HEK293T (cell line): ENCODE measurements at regions not wholly inside any gene's neighbourhood (a gene's known extent, or its start where the extent isn't known, plus 50 kb on each side); places are given as distances from the start of the nearest gene placed in this dataset.

ENCODE experiments used
- TARDBP ChIP-seq: fragments of 450-650 bp; IDR thresholded peaks from 2 replicates; pipeline ENCODE4 v1.6.1; 2016
- ZNF384 ChIP-seq: fragments of 450-650 bp; IDR thresholded peaks from 2 replicates; pipeline ENCODE4 v1.6.1; 2016

- no peak for TF ChIP-seq ZNF384
- TF ChIP-seq TARDBP, result no peak
These were observed 93.4 kb upstream of the INHBA start for GRCh38 chr7:41796331-41796730.
